ENCODE measurements at regions not wholly inside any gene's neighbourhood (a gene's known extent, or its start where the extent isn't known, plus 50 kb on each side); places are given as distances from the start of the nearest gene placed in this dataset.

DNA sequence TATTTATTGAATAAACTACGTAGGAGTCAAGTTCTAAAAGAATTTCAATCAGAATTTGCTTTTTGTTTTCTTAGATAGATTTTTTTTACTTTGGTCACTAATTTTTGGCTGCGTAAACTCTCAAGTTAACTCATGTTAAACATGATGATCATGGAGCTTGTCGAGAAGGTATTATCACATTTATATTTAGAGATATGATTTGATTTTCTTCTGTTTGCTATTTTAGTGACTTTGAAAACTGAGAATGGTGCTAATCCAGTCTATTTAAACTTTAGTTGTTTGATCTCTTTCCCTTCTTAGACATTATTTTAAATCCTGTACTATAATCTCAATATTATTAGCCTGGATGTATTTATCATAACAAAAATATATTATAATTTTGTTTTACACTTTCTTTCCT, 179.4 kb upstream of the SEMA3C start:
- Histone ChIP-seq H3K4me1 (peaks cover 4% of the 10 kb centered on the region; the same call in 1 of the 2 replicates), H3K4me3 (ENCODE audit: low read depth, low read length) (no peak overlapping the region), H3K9me3 (no peaks in the 10 kb centered on the region), H3K36me3 (ENCODE audit: control insufficient read depth, insufficient read depth, low read length) (no peaks in the 10 kb centered on the region), H3K27me3 (replicated peaks; ENCODE audit: control insufficient read depth, insufficient read depth, low read length) (no peaks in the 10 kb centered on the region)
- Mint-ChIP-seq H3K4me1 (ENCODE audit: low read depth, unreplicated experiment) (no peaks in the 10 kb centered on the region), H3K4me3 (ENCODE audit: unreplicated experiment) (no peak overlapping the region), H3K36me3 (ENCODE audit: insufficient read depth, unreplicated experiment) (no peaks in the 10 kb centered on the region), H3K27me3 (ENCODE audit: insufficient read depth, unreplicated experiment) (no peaks in the 10 kb centered on the region), H3K27ac (ENCODE audit: unreplicated experiment) (no peak overlapping the region), H3K9me3 (ENCODE audit: unreplicated experiment) (no peaks in the 10 kb centered on the region)
- no TSS peak for BruUV-seq (replicated peaks)
- no peak for DNase-seq
- ChIA-PET POLR2A (no interaction called here), CTCF (no interaction called here)
- intact Hi-C loops (cut with micrococcal nuclease; ENCODE audit: unreplicated experiment) = no loop called here
- no peak for TF ChIP-seq CTCF (IDR thresholded peaks at IDR 0.05; ENCODE audit: insufficient read depth in 1 of 2, low read depth in 1 of 2, low read length in 1 of 2, severe bottlenecking in 1 of 2, unreplicated experiment in 1 of 2)

DNA sequence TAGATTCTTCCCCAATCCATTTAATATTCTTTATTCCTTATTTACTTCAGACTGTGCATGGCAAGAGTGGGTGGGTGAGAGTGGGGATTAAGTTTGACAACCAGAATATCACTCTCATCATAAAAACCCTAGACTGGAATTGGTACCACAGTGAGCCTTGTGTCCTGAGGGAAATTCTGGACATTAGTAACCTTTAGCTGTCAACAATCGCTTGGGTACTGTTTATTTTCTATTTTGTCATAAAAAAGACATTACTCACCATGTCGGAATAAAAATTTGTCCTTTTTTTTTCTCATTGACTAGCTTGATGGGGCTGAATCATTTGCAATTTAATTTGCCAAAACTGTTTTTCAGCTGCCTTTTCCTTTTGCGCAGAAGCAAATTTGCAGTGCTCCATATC, 176.1 kb upstream of the SEMA3C start:
- Mint-ChIP-seq H3K4me1 (ENCODE audit: low read depth, unreplicated experiment) (no peaks in the 10 kb centered on the region), H3K27me3 (ENCODE audit: insufficient read depth, unreplicated experiment) (no peaks in the 10 kb centered on the region), H3K4me3 (ENCODE audit: unreplicated experiment) (no peak overlapping the region), H3K36me3 (ENCODE audit: insufficient read depth, unreplicated experiment) (no peaks in the 10 kb centered on the region), H3K27ac (ENCODE audit: unreplicated experiment) (no peak overlapping the region), H3K9me3 (ENCODE audit: unreplicated experiment) (no peaks in the 10 kb centered on the region)
- intact Hi-C loops (cut with micrococcal nuclease; ENCODE audit: unreplicated experiment) = no loop called here
- no peaks in the 10 kb centered on the region for H3K9me3 ChIP-seq
- H3K36me3 ChIP-seq (ENCODE audit: control insufficient read depth, insufficient read depth, low read length) = no peaks in the 10 kb centered on the region
- DNase-seq = no peak
- ChIA-PET POLR2A (no interaction called here), CTCF (interaction anchor here (1.0 kb wide), 1 partner anchor 176 kb away, joined by 4 read pairs; the partner anchor contains the start of gene SEMA3C)
- no peak for TF ChIP-seq CTCF (IDR thresholded peaks at IDR 0.05; ENCODE audit: insufficient read depth in 1 of 2, low read depth in 1 of 2, low read length in 1 of 2, severe bottlenecking in 1 of 2, unreplicated experiment in 1 of 2)
- no peak overlapping the region for H3K4me3 ChIP-seq (ENCODE audit: low read depth, low read length)
- H3K4me1 ChIP-seq = peaks cover 4% of the 10 kb centered on the region; the same call in 1 of the 2 replicates
- BruUV-seq (replicated peaks) = no TSS peak
- no peaks in the 10 kb centered on the region for H3K27me3 ChIP-seq (replicated peaks; ENCODE audit: control insufficient read depth, insufficient read depth, low read length)

- ChIA-PET CTCF (no interaction called here), POLR2A (interaction anchor here (0.6 kb wide), 1 partner anchor 86 kb away, joined by 3 read pairs; no protein-coding TSS in a partner anchor)
- Histone ChIP-seq H3K36me3 (ENCODE audit: control insufficient read depth, insufficient read depth, low read length) (no peaks in the 10 kb centered on the region), H3K4me3 (ENCODE audit: low read depth, low read length) (no peak overlapping the region), H3K27me3 (replicated peaks; ENCODE audit: control insufficient read depth, insufficient read depth, low read length) (no peaks in the 10 kb centered on the region), H3K9me3 (peaks cover 7% of the 10 kb centered on the region), H3K4me1 (no peaks in the 10 kb centered on the region)
- no peaks in the 10 kb centered on the region for H3K36me3 Mint-ChIP-seq (ENCODE audit: insufficient read depth, unreplicated experiment)
- H3K4me1 Mint-ChIP-seq (ENCODE audit: low read depth, unreplicated experiment) = no peaks in the 10 kb centered on the region
- no TSS peak for BruUV-seq (replicated peaks)
- no peak overlapping the region for H3K4me3 Mint-ChIP-seq (ENCODE audit: unreplicated experiment)
- no peak overlapping the region for H3K27ac Mint-ChIP-seq (ENCODE audit: unreplicated experiment)
- H3K27me3 Mint-ChIP-seq (ENCODE audit: insufficient read depth, unreplicated experiment) = no peaks in the 10 kb centered on the region
- DNase-seq = no peak
- intact Hi-C loops (cut with micrococcal nuclease; ENCODE audit: unreplicated experiment) = no loop called here
- no peak for TF ChIP-seq CTCF (IDR thresholded peaks at IDR 0.05; ENCODE audit: insufficient read depth in 1 of 2, low read depth in 1 of 2, low read length in 1 of 2, severe bottlenecking in 1 of 2, unreplicated experiment in 1 of 2)
- peaks cover 13% of the 10 kb centered on the region for H3K9me3 Mint-ChIP-seq (ENCODE audit: unreplicated experiment)
Measured at GRCh38 chr7:81081616-81082015, 162.8 kb upstream of the SEMA3C start.
